ENCODE measurements at regions not wholly inside any gene's neighbourhood (a gene's known extent, or its start where the extent isn't known, plus 50 kb on each side); places are given as distances from the start of the nearest gene placed in this dataset.

GRCh38 chr4:123110685-123111084 lies 188.3 kb upstream of the NUDT6 start:
- no peak for DNase-seq (ENCODE audit: low spot score)
- H3K27ac Mint-ChIP-seq (ENCODE audit: unreplicated experiment) = no peak overlapping the region
- H3K27me3 Mint-ChIP-seq (ENCODE audit: unreplicated experiment) = no peaks in the 10 kb centered on the region
- no peak for TF ChIP-seq CTCF (IDR thresholded peaks at IDR 0.05; ENCODE audit: unreplicated experiment)
- H3K9me3 Mint-ChIP-seq (ENCODE audit: unreplicated experiment) = no peaks in the 10 kb centered on the region
- H3K4me1 Mint-ChIP-seq (ENCODE audit: unreplicated experiment) = no peaks in the 10 kb centered on the region
- no peak overlapping the region for H3K4me3 Mint-ChIP-seq (ENCODE audit: unreplicated experiment)
- peaks cover 8% of the 10 kb centered on the region for H3K36me3 Mint-ChIP-seq (ENCODE audit: low read depth, unreplicated experiment)

- Mint-ChIP-seq H3K4me1 (ENCODE audit: unreplicated experiment) (no peaks in the 10 kb centered on the region), H3K9me3 (ENCODE audit: unreplicated experiment) (no peaks in the 10 kb centered on the region), H3K27me3 (ENCODE audit: unreplicated experiment) (no peaks in the 10 kb centered on the region)
These were observed 190.8 kb upstream of the NUDT6 start for GRCh38 chr4:123113155-123113554.

GRCh38 chr4:123114084-123114914 lies 191.9 kb upstream of the NUDT6 start:
- H3K27ac Mint-ChIP-seq (ENCODE audit: unreplicated experiment) = no peak overlapping the region
- no peaks in the 10 kb centered on the region for H3K9me3 Mint-ChIP-seq (ENCODE audit: unreplicated experiment)
- DNase-seq (ENCODE audit: low spot score) = no peak
- no peak overlapping the region for H3K4me3 Mint-ChIP-seq (ENCODE audit: unreplicated experiment)
- peaks cover 13% of the 10 kb centered on the region for H3K36me3 Mint-ChIP-seq (ENCODE audit: low read depth, unreplicated experiment)
- no peak for TF ChIP-seq CTCF (IDR thresholded peaks at IDR 0.05; ENCODE audit: unreplicated experiment)
- H3K27me3 Mint-ChIP-seq (ENCODE audit: unreplicated experiment) = no peaks in the 10 kb centered on the region
- no peaks in the 10 kb centered on the region for H3K4me1 Mint-ChIP-seq (ENCODE audit: unreplicated experiment)

More at GRCh38 chr4:123113155-123113554, 190.8 kb upstream of the NUDT6 start:
- TF ChIP-seq CTCF (IDR thresholded peaks at IDR 0.05; ENCODE audit: unreplicated experiment) = no peak
- DNase-seq (ENCODE audit: low spot score) = no peak
- peak overlapping the region; percentile 22 for H3K4me3 Mint-ChIP-seq (ENCODE audit: unreplicated experiment)
- H3K27ac Mint-ChIP-seq (ENCODE audit: unreplicated experiment) = no peak overlapping the region
- peaks cover 13% of the 10 kb centered on the region for H3K36me3 Mint-ChIP-seq (ENCODE audit: low read depth, unreplicated experiment)

- Mint-ChIP-seq H3K9me3 (ENCODE audit: unreplicated experiment) (no peaks in the 10 kb centered on the region), H3K4me1 (ENCODE audit: unreplicated experiment) (no peaks in the 10 kb centered on the region), H3K27me3 (ENCODE audit: unreplicated experiment) (no peaks in the 10 kb centered on the region), H3K27ac (ENCODE audit: unreplicated experiment) (no peak overlapping the region), H3K4me3 (ENCODE audit: unreplicated experiment) (no peak overlapping the region), H3K36me3 (ENCODE audit: low read depth, unreplicated experiment) (peaks cover 13% of the 10 kb centered on the region)
- no peak for TF ChIP-seq CTCF (IDR thresholded peaks at IDR 0.05; ENCODE audit: unreplicated experiment)
- DNase-seq (ENCODE audit: low spot score) = no peak
These were observed 192.7 kb upstream of the NUDT6 start for GRCh38 chr4:123114915-123115756.

Data from endothelial cell (in vitro differentiated cells).